Parathyroid adenoma (tissue), 2 donors: ENCODE measurements at regions not wholly inside any gene's neighbourhood (a gene's known extent, or its start where the extent isn't known, plus 50 kb on each side); places are given as distances from the start of the nearest gene placed in this dataset.

ENCODE experiments used
- H2AFZ ChIP-seq: fragments of 300-600 bp; sonication (generic); one replicate; pipeline ENCODE4 v1.7.0; 2017; ENCODE audit warnings: antibody characterized with exemption, mild to moderate bottlenecking
- H3K27ac ChIP-seq: fragments of 300-600 bp; sonication (generic); one replicate; pipeline ENCODE4 v1.7.0; 2017
- H3K27me3 ChIP-seq: fragments of 300-600 bp; sonication (generic); one replicate; pipeline ENCODE4 v1.7.0; 2017; ENCODE audit warnings: low read length; ENCODE audit not compliant: control insufficient read depth, insufficient read depth
- H3K36me3 ChIP-seq: fragments of 300-600 bp; sonication (generic); one replicate; pipeline ENCODE4 v1.7.0; 2017; ENCODE audit warnings: low read length; ENCODE audit not compliant: control insufficient read depth, insufficient read depth
- H3K4me1 ChIP-seq: fragments of 300-600 bp; sonication (generic); one replicate; pipeline ENCODE4 v1.7.0; 2017; ENCODE audit warnings: control low read depth
- H3K4me2 ChIP-seq: fragments of 300-600 bp; sonication (generic); one replicate; pipeline ENCODE4 v1.7.0; 2017; ENCODE audit warnings: low read length
- H3K4me3 ChIP-seq: fragments of 300-600 bp; sonication (generic); one replicate; pipeline ENCODE4 v1.7.0; 2017; ENCODE audit warnings: low read depth, low read length
- H3K79me2 ChIP-seq: fragments of 300-600 bp; sonication (generic); one replicate; pipeline ENCODE4 v1.7.0; 2017; ENCODE audit warnings: control low read depth
- H3K9ac ChIP-seq: fragments of 300-600 bp; sonication (generic); one replicate; pipeline ENCODE4 v1.7.0; 2017; ENCODE audit warnings: mild to moderate bottlenecking
- H3K9me3 ChIP-seq: fragments of 300-600 bp; sonication (generic); one replicate; pipeline ENCODE4 v1.7.0; 2017; ENCODE audit warnings: low read length; ENCODE audit not compliant: control insufficient read depth
- CTCF ChIP-seq: fragments of 300-600 bp; sonication (generic); IDR thresholded peaks from one replicate; pipeline ENCODE4 v1.7.0; 2017; ENCODE audit warnings: antibody characterized with exemption, mild to moderate bottlenecking
- donor health status: primary hyperparathyroidism.

DNA sequence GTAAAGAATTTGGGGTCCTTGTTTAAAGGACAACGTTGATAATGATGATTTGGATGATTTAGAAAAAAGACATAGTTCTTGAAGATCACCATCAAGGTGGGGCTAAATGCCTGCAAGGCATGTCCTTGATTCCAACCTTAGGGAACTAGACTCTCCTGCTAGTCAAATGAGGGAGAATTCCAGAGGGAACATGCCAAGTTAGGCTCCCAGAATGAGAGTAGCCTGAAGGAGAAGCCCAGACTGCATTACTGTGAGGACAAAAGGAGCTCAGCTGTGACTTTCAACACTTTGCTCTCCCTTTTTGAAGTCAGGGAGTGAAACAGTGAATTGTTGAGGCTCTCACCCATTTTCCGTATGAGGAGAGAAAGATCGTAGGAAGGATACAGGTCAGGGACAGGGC lies 95.2 kb upstream of the TBX3 start:
- H3K4me3 ChIP-seq = no peak overlapping the region
- no peak overlapping the region for H3K4me2 ChIP-seq
- no peaks in the 10 kb centered on the region for H3K79me2 ChIP-seq
- no peak overlapping the region for H2AFZ ChIP-seq
- no peak for TF ChIP-seq CTCF
- no peaks in the 10 kb centered on the region for H3K9me3 ChIP-seq
- no peak overlapping the region for H3K27ac ChIP-seq
- H3K4me1 ChIP-seq = no peaks in the 10 kb centered on the region
- no peaks in the 10 kb centered on the region for H3K36me3 ChIP-seq
- no peak overlapping the region for H3K9ac ChIP-seq
- no peaks in the 10 kb centered on the region for H3K27me3 ChIP-seq

DNA sequence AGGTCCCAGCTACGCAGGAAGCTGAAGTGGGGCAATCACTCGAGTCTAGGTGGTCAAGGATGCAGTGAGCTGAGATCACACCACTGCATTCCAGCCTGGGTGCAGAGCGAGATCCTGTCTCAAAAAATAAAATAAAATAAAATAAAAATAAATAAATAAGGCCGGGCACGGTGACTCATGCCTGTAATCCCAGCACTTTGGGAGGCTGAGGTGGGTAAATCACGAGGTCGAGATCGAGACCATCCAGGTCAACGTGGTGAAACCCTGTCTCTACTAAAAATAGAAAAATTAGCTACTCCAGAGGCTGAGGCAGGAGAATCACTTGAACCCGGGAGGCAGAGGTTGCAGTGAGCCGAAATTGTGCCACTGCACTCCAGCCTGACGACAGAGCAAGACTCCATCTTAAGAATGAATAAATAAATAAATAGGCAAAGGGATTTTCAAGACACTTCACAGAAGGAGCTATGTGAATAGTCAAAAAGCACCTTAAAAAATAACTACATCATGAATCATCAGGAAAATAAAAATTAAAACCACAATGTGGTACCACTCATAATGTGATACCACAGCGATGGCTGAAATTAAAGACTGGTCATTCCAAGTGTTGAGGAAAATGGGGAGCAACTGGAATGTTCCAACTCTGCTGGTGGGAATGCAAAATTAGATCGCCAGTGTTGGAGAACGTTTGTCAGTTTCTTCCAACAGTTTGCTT lies 92.9 kb upstream of the TBX3 start:
- H2AFZ ChIP-seq = no peak overlapping the region
- no peaks in the 10 kb centered on the region for H3K27me3 ChIP-seq
- H3K27ac ChIP-seq = no peak overlapping the region
- H3K9ac ChIP-seq = no peak overlapping the region
- no peaks in the 10 kb centered on the region for H3K79me2 ChIP-seq
- no peaks in the 10 kb centered on the region for H3K36me3 ChIP-seq
- H3K9me3 ChIP-seq = no peaks in the 10 kb centered on the region
- no peak overlapping the region for H3K4me2 ChIP-seq
- no peak for TF ChIP-seq CTCF
- no peak overlapping the region for H3K4me3 ChIP-seq
- H3K4me1 ChIP-seq = no peaks in the 10 kb centered on the region

DNA sequence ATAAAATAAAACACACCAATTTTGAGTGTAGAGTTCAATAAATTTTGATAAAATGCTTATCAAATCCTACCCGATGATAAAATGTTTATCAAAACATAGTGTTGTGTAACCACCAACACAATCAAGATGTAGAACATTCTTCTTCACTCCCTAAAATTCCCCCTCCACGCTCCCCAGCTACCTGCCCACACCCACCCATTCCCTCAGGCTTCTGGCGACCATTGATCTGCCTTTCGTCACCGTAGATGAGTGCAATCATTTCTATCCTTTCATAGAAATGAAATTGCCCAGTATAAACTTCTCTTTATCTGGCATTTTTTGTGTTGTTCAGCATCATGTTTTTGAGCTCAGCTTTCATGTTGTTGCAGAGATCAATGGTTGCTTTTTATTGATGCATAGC lies 90.7 kb upstream of the TBX3 start:
- H3K27ac ChIP-seq = no peak overlapping the region
- no peak for TF ChIP-seq CTCF
- no peaks in the 10 kb centered on the region for H3K27me3 ChIP-seq
- no peaks in the 10 kb centered on the region for H3K79me2 ChIP-seq
- no peak overlapping the region for H2AFZ ChIP-seq
- H3K4me2 ChIP-seq = no peak overlapping the region
- H3K9ac ChIP-seq = no peak overlapping the region
- no peaks in the 10 kb centered on the region for H3K9me3 ChIP-seq
- H3K4me1 ChIP-seq = no peaks in the 10 kb centered on the region
- no peak overlapping the region for H3K4me3 ChIP-seq
- H3K36me3 ChIP-seq = no peaks in the 10 kb centered on the region

- H3K4me1 ChIP-seq = no peaks in the 10 kb centered on the region
- TF ChIP-seq CTCF = no peak
- H3K27ac ChIP-seq = no peak overlapping the region
- no peaks in the 10 kb centered on the region for H3K79me2 ChIP-seq
- no peaks in the 10 kb centered on the region for H3K36me3 ChIP-seq
- no peak overlapping the region for H3K9ac ChIP-seq
- no peaks in the 10 kb centered on the region for H3K27me3 ChIP-seq
- no peak overlapping the region for H2AFZ ChIP-seq
- no peak overlapping the region for H3K4me3 ChIP-seq
- H3K9me3 ChIP-seq = no peaks in the 10 kb centered on the region
- no peak overlapping the region for H3K4me2 ChIP-seq
Measured at GRCh38 chr12:114774197-114774596, 90.2 kb upstream of the TBX3 start.

DNA sequence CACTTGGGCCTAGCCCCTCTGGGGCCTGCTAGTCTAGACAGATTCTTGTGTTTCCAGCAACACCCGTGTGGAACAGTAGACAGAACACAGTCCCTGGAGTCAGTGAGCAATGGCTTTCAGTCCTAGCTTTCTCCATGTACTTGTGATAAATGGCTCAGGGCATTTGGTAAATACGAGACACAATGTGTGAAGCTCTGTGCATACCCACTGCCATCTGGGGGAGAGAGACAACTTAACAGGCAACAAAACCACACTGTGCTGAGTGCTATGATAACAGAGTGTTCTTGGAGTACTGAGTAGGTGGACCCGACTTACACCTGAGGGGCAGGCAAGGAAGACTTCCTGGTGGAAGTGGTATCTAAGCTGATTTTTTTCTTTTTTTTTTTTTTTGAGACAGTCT lies 86.3 kb upstream of the TBX3 start:
- no peak overlapping the region for H3K4me2 ChIP-seq
- no peaks in the 10 kb centered on the region for H3K27me3 ChIP-seq
- no peaks in the 10 kb centered on the region for H3K9me3 ChIP-seq
- H3K9ac ChIP-seq = no peak overlapping the region
- no peaks in the 10 kb centered on the region for H3K36me3 ChIP-seq
- no peak overlapping the region for H3K27ac ChIP-seq
- H3K4me3 ChIP-seq = no peak overlapping the region
- no peaks in the 10 kb centered on the region for H3K4me1 ChIP-seq
- no peak overlapping the region for H2AFZ ChIP-seq
- no peak for TF ChIP-seq CTCF
- H3K79me2 ChIP-seq = no peaks in the 10 kb centered on the region
